NCI-H1694 (cell line): ENCODE measurements at regions not wholly inside any gene's neighbourhood (a gene's known extent, or its start where the extent isn't known, plus 50 kb on each side); places are given as distances from the start of the nearest gene placed in this dataset.

Experiments used
- DNase-seq: peaks from one replicate; lab custom pipeline; 2025; lab: John Stamatoyannopoulos, UW

GRCh38 chr1:39107341-39108290, 81.5 kb downstream of the NDUFS5 start:
- DNase-seq = no peak

- DNase-seq = no peak
These were observed 83.5 kb downstream of the NDUFS5 start for GRCh38 chr1:39109644-39110043.

- DNase-seq = no peak
These were observed 84.2 kb downstream of the NDUFS5 start for GRCh38 chr1:39110325-39110851.

- DNase-seq = no peak
These were observed 84.7 kb downstream of the NDUFS5 start for GRCh38 chr1:39110882-39111281.

- no peak for DNase-seq
These were observed 87.1 kb downstream of the NDUFS5 start for GRCh38 chr1:39113109-39113743.

- no peak for DNase-seq
These were observed 89.0 kb upstream of the MACF1 start for GRCh38 chr1:39115271-39116110.

- DNase-seq = no peak
These were observed 88.3 kb upstream of the MACF1 start for GRCh38 chr1:39116116-39116607.

GRCh38 chr1:39116860-39117728, 87.4 kb upstream of the MACF1 start:
- DNase-seq = no peak

GRCh38 chr1:39117899-39118450, 86.5 kb upstream of the MACF1 start:
- DNase-seq = no peak

- no peak for DNase-seq
These were observed 82.4 kb upstream of the MACF1 start for GRCh38 chr1:39122056-39122455.

- no peak for DNase-seq
These were observed 80.2 kb upstream of the MACF1 start for GRCh38 chr1:39124282-39124681.

GRCh38 chr1:39127513-39127912, 77.0 kb upstream of the MACF1 start:
- no peak for DNase-seq

GRCh38 chr1:39128126-39128525, 76.4 kb upstream of the MACF1 start:
- no peak for DNase-seq

GRCh38 chr1:39128959-39129358, 75.5 kb upstream of the MACF1 start:
- no peak for DNase-seq

- no peak for DNase-seq
These were observed 75.0 kb upstream of the MACF1 start for GRCh38 chr1:39129514-39129913.

GRCh38 chr1:39130325-39130724, 74.2 kb upstream of the MACF1 start:
- DNase-seq = no peak

- no peak for DNase-seq
These were observed 72.6 kb upstream of the MACF1 start for GRCh38 chr1:39131940-39132339.

- DNase-seq = no peak
These were observed 71.8 kb upstream of the MACF1 start for GRCh38 chr1:39132505-39133339.

- DNase-seq = no peak
These were observed 71.2 kb upstream of the MACF1 start for GRCh38 chr1:39133340-39133684.

GRCh38 chr1:39134768-39135333, 69.6 kb upstream of the MACF1 start:
- DNase-seq = no peak
